ENCODE measurements at regions not wholly inside any gene's neighbourhood (a gene's known extent, or its start where the extent isn't known, plus 50 kb on each side); places are given as distances from the start of the nearest gene placed in this dataset.

DNA sequence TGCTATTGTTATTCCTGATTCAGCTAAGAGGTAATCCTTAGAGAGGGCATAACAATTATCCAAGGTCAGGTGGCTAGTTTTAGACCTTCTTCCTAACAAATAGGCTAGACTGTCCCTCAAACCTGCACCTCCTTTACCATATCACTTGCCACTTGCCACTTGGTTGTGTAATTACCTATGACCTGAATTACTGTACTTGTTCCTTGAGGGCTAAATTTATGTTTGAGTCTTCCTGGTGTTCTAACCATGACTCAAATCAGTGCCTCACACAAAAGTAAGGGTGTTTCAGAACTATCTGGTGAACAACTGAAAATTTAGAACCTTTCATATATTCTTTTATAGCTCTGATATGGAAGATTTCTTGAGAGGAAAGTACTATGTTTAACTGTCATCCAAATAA is 365.8 kb upstream of the SEMA6D start:
- no peak overlapping the region for H3K4me2 ChIP-seq (ENCODE audit: insufficient read depth in 1 of 2, low read depth in 2 of 2, low read length in 2 of 2)
- H3K79me1 ChIP-seq (ENCODE audit: low read depth, low read length), result no peaks in the 10 kb centered on the region
- H3K4me3 ChIP-seq (ENCODE audit: extremely low read depth in 1 of 4, insufficient read depth in 2 of 4, low read depth in 3 of 4, low read length in 4 of 4), result no peak overlapping the region
- no peak overlapping the region for H2BK120ac ChIP-seq (replicated peaks; ENCODE audit: low read depth, low read length)
- H4K91ac ChIP-seq (replicated peaks; ENCODE audit: insufficient read length, low read length), result no peak overlapping the region
- no peaks in the 10 kb centered on the region for H3K4me1 ChIP-seq (replicated peaks in 1 of 4; ENCODE audit: control insufficient read depth in 3 of 4, insufficient read depth in 4 of 4, low read length in 3 of 4)
- no peak overlapping the region for H3K9ac ChIP-seq (replicated peaks in 1 of 4; ENCODE audit: extremely low read depth in 1 of 4, low read depth in 3 of 4, low read length in 3 of 4)
- H3K18ac ChIP-seq (ENCODE audit: extremely low read depth, low read length), result no peak overlapping the region
- H2BK12ac ChIP-seq (ENCODE audit: low read depth, low read length), result no peak overlapping the region
- no peak overlapping the region for H3K4ac ChIP-seq (replicated peaks; ENCODE audit: insufficient read length, low read depth, low read length)
- ChIA-PET CTCF (ENCODE audit: partially characterized antibody) (no interaction called here), POLR2A (ENCODE audit: partially characterized antibody) (no interaction called here)
- no peak overlapping the region for H3K23ac ChIP-seq (ENCODE audit: insufficient read length)
- H4K20me1 ChIP-seq (replicated peaks in 1 of 2; ENCODE audit: control insufficient read depth in 1 of 2, insufficient read depth in 2 of 2, low read length in 2 of 2), result no peaks in the 10 kb centered on the region
- H3K14ac ChIP-seq (ENCODE audit: insufficient read length), result no peak overlapping the region
- no peaks in the 10 kb centered on the region for H3K9me3 ChIP-seq (ENCODE audit: insufficient read depth in 2 of 2, low read depth in 1 of 2, low read length in 1 of 2)
- H3K79me2 ChIP-seq (ENCODE audit: control insufficient read depth in 1 of 2, insufficient read depth in 2 of 2, low read length in 2 of 2), result no peaks in the 10 kb centered on the region
- no peak overlapping the region for H4K8ac ChIP-seq (ENCODE audit: extremely low read depth, insufficient read depth, low read length)
- no peaks in the 10 kb centered on the region for H3K27me3 ChIP-seq (replicated peaks in 1 of 4; ENCODE audit: control insufficient read depth in 3 of 4, extremely low read depth in 1 of 4, insufficient read depth in 3 of 4, low read length in 3 of 4)
- no peak overlapping the region for H2BK5ac ChIP-seq (ENCODE audit: low read depth, low read length)
- H4K5ac ChIP-seq (ENCODE audit: insufficient read length, low read depth, low read length), result no peak overlapping the region
- H2AFZ ChIP-seq (ENCODE audit: low read length), result no peak overlapping the region
- FAIRE-seq, result no peak
- DNase-seq (ENCODE audit: low read depth in 1 of 2, low spot score in 2 of 2), result no peak
- no peak overlapping the region for H3K56ac ChIP-seq (replicated peaks; ENCODE audit: insufficient read length, low read depth, low read length)
- no peak overlapping the region for H3K27ac ChIP-seq (ENCODE audit: low read depth, low read length)
- H3K23me2 ChIP-seq (ENCODE audit: low read depth, low read length), result no peaks in the 10 kb centered on the region
- H2BK20ac ChIP-seq (ENCODE audit: low read length), result no peak overlapping the region
- H2AK5ac ChIP-seq (ENCODE audit: low read depth, low read length), result no peak overlapping the region
- TF ChIP-seq SP1 (IDR thresholded peaks at IDR 0.05; ENCODE audit: low read depth, low read length), result no peak
- no peak for TF ChIP-seq RXRA (IDR thresholded peaks at IDR 0.05; ENCODE audit: insufficient read depth, low read depth, low read length)
- no peak for TF ChIP-seq TBP (IDR thresholded peaks at IDR 0.05; ENCODE audit: low read depth, low read length)
- no peak for TF ChIP-seq PHF8 (conservative IDR thresholded peaks at IDR 0.05; ENCODE audit: low read depth, low read length)
- no peak for TF ChIP-seq CREB1 (IDR thresholded peaks at IDR 0.05)
- TF ChIP-seq CBX8 (IDR thresholded peaks at IDR 0.05; ENCODE audit: borderline replicate concordance, low read depth, low read length), result no peak
- TF ChIP-seq TAF1 (IDR thresholded peaks at IDR 0.05; ENCODE audit: low read depth, low read length), result no peak
- TF ChIP-seq SP4 (IDR thresholded peaks at IDR 0.05; ENCODE audit: low read length), result no peak
- no peak for TF ChIP-seq CBX5 (IDR thresholded peaks at IDR 0.05; ENCODE audit: low read depth, low read length)
- TF ChIP-seq SAP30 (IDR thresholded peaks at IDR 0.05; ENCODE audit: insufficient read depth, insufficient replicate concordance, low read length), result no peak
- no peak for TF ChIP-seq GTF2F1 (IDR thresholded peaks at IDR 0.05; ENCODE audit: borderline replicate concordance, low read depth, low read length)
- TF ChIP-seq JUN (IDR thresholded peaks at IDR 0.05; ENCODE audit: low read depth, low read length), result no peak
- TF ChIP-seq FOSL1 (IDR thresholded peaks at IDR 0.05; ENCODE audit: insufficient read depth, low read depth, low read length), result no peak
- TF ChIP-seq, protein P1, sequence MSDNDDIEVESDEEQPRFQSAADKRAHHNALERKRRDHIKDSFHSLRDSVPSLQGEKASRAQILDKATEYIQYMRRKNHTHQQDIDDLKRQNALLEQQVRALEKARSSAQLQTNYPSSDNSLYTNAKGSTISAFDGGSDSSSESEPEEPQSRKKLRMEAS (IDR thresholded peaks at IDR 0.05), result no peak
- no peak for TF ChIP-seq CEBPB (IDR thresholded peaks at IDR 0.05; ENCODE audit: low read depth, low read length)
- TF ChIP-seq EZH2 (IDR thresholded peaks at IDR 0.05; ENCODE audit: low read depth, low read length, severe bottlenecking), result no peak
- H3K36me3 ChIP-seq (ENCODE audit: control insufficient read depth in 2 of 4, insufficient read depth in 4 of 4, low read length in 3 of 4), result no peaks in the 10 kb centered on the region
- H2BK15ac ChIP-seq (ENCODE audit: low read length), result no peak overlapping the region

All from H1 (cell line).